NB4 (cell line): ENCODE measurements at regions not wholly inside any gene's neighbourhood (a gene's known extent, or its start where the extent isn't known, plus 50 kb on each side); places are given as distances from the start of the nearest gene placed in this dataset.

Experiments used
- DNase-seq: peaks from one replicate; pipeline ENCODE4 v3.0.0; 2010; ENCODE audit warnings: low read depth
- H3K4me3 ChIP-seq: one replicate; pipeline ENCODE4 v1.5.1; 2011; ENCODE audit warnings: mild to moderate bottlenecking, low read depth, low read length, moderate library complexity
- CTCF ChIP-seq: IDR thresholded peaks from one replicate; pipeline ENCODE4 v1.5.1; 2012; ENCODE audit warnings: low read depth, low read length
- MAX ChIP-seq: IDR thresholded peaks from 2 replicates; pipeline ENCODE4 v1.6.1; 2011; ENCODE audit warnings: low read depth, low read length
- MYC ChIP-seq: IDR thresholded peaks from 2 replicates; pipeline ENCODE4 v1.6.1; 2011; ENCODE audit warnings: low read depth, low read length
- POLR2A ChIP-seq: IDR thresholded peaks from 2 replicates; pipeline ENCODE4 v1.6.1; 2011; ENCODE audit warnings: mild to moderate bottlenecking; ENCODE audit not compliant: insufficient read length; ENCODE audit errors: extremely low read depth

GRCh38 chr16:73544826-73545225 is 496.9 kb upstream of the ZFHX3 start:
- DNase-seq, result no peak
- TF ChIP-seq MYC (no peak), CTCF (no peak), MAX (no peak), POLR2A (no peak)
- no peak overlapping the region for H3K4me3 ChIP-seq

GRCh38 chr16:73543970-73544599 is 496.2 kb upstream of the ZFHX3 start:
- TF ChIP-seq POLR2A, result no peak
- TF ChIP-seq MAX, result no peak
- TF ChIP-seq CTCF, result no peak
- TF ChIP-seq MYC, result no peak
- no peak for DNase-seq
- H3K4me3 ChIP-seq, result no peak overlapping the region

- DNase-seq, result no peak
- no peak for TF ChIP-seq CTCF
- no peak for TF ChIP-seq MAX
- no peak overlapping the region for H3K4me3 ChIP-seq
These were observed 495.5 kb upstream of the ZFHX3 start for GRCh38 chr16:73543331-73543969.

- DNase-seq, result no peak
- TF ChIP-seq POLR2A (no peak), MYC (no peak), MAX (no peak), CTCF (no peak)
- no peak overlapping the region for H3K4me3 ChIP-seq
These were observed 495.0 kb upstream of the ZFHX3 start for GRCh38 chr16:73542885-73543284.

GRCh38 chr16:73537921-73538320 is 490.0 kb upstream of the ZFHX3 start:
- H3K4me3 ChIP-seq, result no peak overlapping the region
- TF ChIP-seq POLR2A, result no peak
- no peak for TF ChIP-seq MYC
- no peak for TF ChIP-seq CTCF
- no peak for TF ChIP-seq MAX
- no peak for DNase-seq
